WTC11 (cell line): ENCODE measurements at regions not wholly inside any gene's neighbourhood (a gene's known extent, or its start where the extent isn't known, plus 50 kb on each side); places are given as distances from the start of the nearest gene placed in this dataset.

ENCODE experiments used
- ATAC-seq: fragments of 200-7000 bp; cut with Tn5 transposase; 2 replicates; pipeline ENCODE4 v1.10.0; 2021; ENCODE audit warnings: mild to moderate bottlenecking, moderate library complexity
- CTCF ChIA-PET: fragments of 300-600 bp; sonication (Branson Sonifier 250); formaldehyde crosslinking; loops from one replicate; lab custom pipeline; 2021; ENCODE audit warnings: antibody characterized with exemption; lab: Charles Lee
- POLR2A ChIA-PET: fragments of 350-600 bp; sonication (Branson Sonifier 250); formaldehyde crosslinking; loops from one replicate; lab custom pipeline; 2021; ENCODE audit warnings: antibody characterized with exemption; lab: Charles Lee
- DNase-seq: peaks from one replicate; pipeline ENCODE4 v3.0.0; 2021; ENCODE audit warnings: low spot score
- H3K27ac Mint-ChIP-seq: 2 replicates; pipeline ENCODE4 v1.8.0; 2021; ENCODE audit warnings: mixed read lengths
- H3K27me3 Mint-ChIP-seq: 2 replicates; pipeline ENCODE4 v1.8.0; 2021; ENCODE audit warnings: low read depth, mild to moderate bottlenecking, moderate library complexity, mixed read lengths
- H3K36me3 Mint-ChIP-seq: 2 replicates; pipeline ENCODE4 v1.8.0; 2021; ENCODE audit warnings: mixed read lengths
- H3K4me1 Mint-ChIP-seq: 2 replicates; pipeline ENCODE4 v1.8.0; 2022; ENCODE audit warnings: mixed read lengths
- H3K4me3 Mint-ChIP-seq: 2 replicates; pipeline ENCODE4 v1.8.0; 2021; ENCODE audit warnings: mild to moderate bottlenecking, moderate library complexity, mixed read lengths
- H3K9me3 Mint-ChIP-seq: 2 replicates; pipeline ENCODE4 v1.8.0; 2021; ENCODE audit warnings: mixed read lengths
- FOXJ3 ChIP-seq: sonication (generic); formaldehyde crosslinking; IDR thresholded peaks from 2 replicates; pipeline ENCODE4 v1.9.0; 2021; ENCODE audit warnings: missing genetic modification reagents, mild to moderate bottlenecking, borderline replicate concordance
- FOXK1 ChIP-seq: sonication (generic); formaldehyde crosslinking; IDR thresholded peaks from 2 replicates; pipeline ENCODE4 v1.8.0; 2022; ENCODE audit warnings: mild to moderate bottlenecking, moderate library complexity, missing genetic modification reagents
- JAZF1 ChIP-seq: fragments of 250-450 bp; sonication (Bioruptor Pico); IDR thresholded peaks from 2 replicates; pipeline ENCODE4 v1.9.0; 2021; ENCODE audit warnings: moderate library complexity, mild to moderate bottlenecking, inconsistent platforms
- NR3C1 ChIP-seq: sonication (generic); formaldehyde crosslinking; conservative IDR thresholded peaks from 2 replicates; pipeline ENCODE4 v1.8.1; 2023; ENCODE audit warnings: low read depth, mild to moderate bottlenecking, missing genetic modification reagents
- RORB ChIP-seq: fragments of 250-450 bp; sonication (Bioruptor Pico); IDR thresholded peaks from 2 replicates; pipeline ENCODE4 v1.9.0; 2021; ENCODE audit warnings: mild to moderate bottlenecking
- SOX15 ChIP-seq: fragments of 250-450 bp; sonication (Bioruptor Pico); IDR thresholded peaks from 2 replicates; pipeline ENCODE4 v1.9.0; 2021; ENCODE audit warnings: mild to moderate bottlenecking
- TEAD4 ChIP-seq: sonication (generic); formaldehyde crosslinking; IDR thresholded peaks from 2 replicates; pipeline ENCODE4 v1.8.0; 2022; ENCODE audit warnings: mild to moderate bottlenecking, missing genetic modification reagents
- ZNF219 ChIP-seq: sonication (generic); formaldehyde crosslinking; IDR thresholded peaks from 2 replicates; pipeline ENCODE4 v1.8.0; 2023; ENCODE audit warnings: missing genetic modification reagents, mild to moderate bottlenecking, borderline replicate concordance
- ZNF232 ChIP-seq: sonication (generic); formaldehyde crosslinking; IDR thresholded peaks from 2 replicates; pipeline ENCODE4 v1.8.0; 2022; ENCODE audit warnings: mild to moderate bottlenecking, missing genetic modification reagents
- ZNF317 ChIP-seq: sonication (generic); formaldehyde crosslinking; IDR thresholded peaks from 2 replicates; pipeline ENCODE4 v1.8.1; 2023; ENCODE audit warnings: low read depth, mild to moderate bottlenecking, moderate library complexity, missing genetic modification reagents, borderline replicate concordance
- ZNF416 ChIP-seq: fragments of 250-450 bp; sonication (Bioruptor Pico); IDR thresholded peaks from 2 replicates; pipeline ENCODE4 v1.9.0; 2021; ENCODE audit warnings: mild to moderate bottlenecking, inconsistent platforms
- TF ChIP-seq, protein P1 (sequence below): sonication (generic); formaldehyde crosslinking; IDR thresholded peaks from 2 replicates; pipeline ENCODE4 v1.8.0; 2023; ENCODE audit warnings: missing genetic modification reagents
- TF ChIP-seq, protein P2 (sequence below): sonication (generic); formaldehyde crosslinking; IDR thresholded peaks from 2 replicates; pipeline ENCODE4 v1.8.0; 2022; ENCODE audit warnings: mild to moderate bottlenecking, missing genetic modification reagents
- TF ChIP-seq, protein P3 (sequence below): fragments of 250-450 bp; sonication (Bioruptor Pico); IDR thresholded peaks from 2 replicates; pipeline ENCODE4 v2.1.2; 2022; ENCODE audit warnings: mild to moderate bottlenecking, moderate library complexity
- TF ChIP-seq, protein P4 (sequence below): sonication (generic); formaldehyde crosslinking; IDR thresholded peaks from 2 replicates; pipeline ENCODE4 v1.8.1; 2022; ENCODE audit warnings: mild to moderate bottlenecking, missing genetic modification reagents, moderate library complexity, borderline replicate concordance
- TF ChIP-seq, protein P5 (sequence below): fragments of 250-450 bp; sonication (Bioruptor Pico); IDR thresholded peaks from 2 replicates; pipeline ENCODE4 v1.9.0; 2021; ENCODE audit warnings: mild to moderate bottlenecking, borderline replicate concordance
- TF ChIP-seq, protein P6 (sequence below): fragments of 250-450 bp; sonication (Bioruptor Pico); conservative IDR thresholded peaks from 2 replicates; pipeline ENCODE4 v1.9.0; 2021; ENCODE audit warnings: mild to moderate bottlenecking
- TF ChIP-seq, protein P7 (sequence below): sonication (generic); formaldehyde crosslinking; IDR thresholded peaks from 2 replicates; pipeline ENCODE4 v1.8.0; 2022; ENCODE audit warnings: mild to moderate bottlenecking, missing genetic modification reagents
- TF ChIP-seq, protein P8 (sequence below): sonication (generic); formaldehyde crosslinking; IDR thresholded peaks from 2 replicates; pipeline ENCODE4 v1.8.1; 2022; ENCODE audit warnings: missing genetic modification reagents, borderline replicate concordance

DNA sequence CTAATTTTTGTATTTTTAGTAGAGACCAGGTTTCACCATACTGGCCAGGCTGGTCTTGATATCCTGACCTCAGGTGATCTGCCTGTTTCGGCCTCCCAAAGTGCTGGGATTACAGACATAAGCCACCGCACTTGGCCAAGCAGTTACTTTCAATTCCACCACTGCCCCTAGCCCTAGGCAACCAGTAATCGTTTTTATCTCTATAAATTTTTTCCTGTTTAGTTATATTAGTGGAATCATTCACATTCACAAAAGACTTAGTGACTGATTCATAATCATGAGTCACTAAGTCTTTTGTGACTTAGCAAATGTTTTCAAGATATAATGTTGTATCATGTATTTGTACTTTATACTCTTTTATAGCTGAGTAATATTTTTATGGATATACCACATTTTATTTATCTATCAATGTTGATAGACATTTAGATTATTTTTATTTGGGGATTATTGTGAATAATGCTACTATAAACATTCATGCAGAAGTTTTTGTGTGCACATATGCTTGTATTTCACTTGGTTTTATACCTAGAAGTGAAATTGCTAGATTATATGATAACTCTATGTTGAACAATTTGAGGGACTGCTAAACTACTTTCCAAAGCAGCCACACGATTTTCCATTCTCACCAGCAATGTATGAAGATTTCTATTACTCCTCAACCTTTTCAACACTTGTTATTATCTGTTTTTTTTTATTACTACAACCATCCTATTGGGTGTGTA is 421.4 kb upstream of the ID4 start:
- peaks cover 15% of the 10 kb centered on the region for H3K9me3 Mint-ChIP-seq
- no peak overlapping the region for H3K4me3 Mint-ChIP-seq
- ChIA-PET POLR2A (no interaction called here), CTCF (no interaction called here)
- ATAC-seq: no peak
- no peak for TF ChIP-seq ZNF416
- TF ChIP-seq, protein P1, sequence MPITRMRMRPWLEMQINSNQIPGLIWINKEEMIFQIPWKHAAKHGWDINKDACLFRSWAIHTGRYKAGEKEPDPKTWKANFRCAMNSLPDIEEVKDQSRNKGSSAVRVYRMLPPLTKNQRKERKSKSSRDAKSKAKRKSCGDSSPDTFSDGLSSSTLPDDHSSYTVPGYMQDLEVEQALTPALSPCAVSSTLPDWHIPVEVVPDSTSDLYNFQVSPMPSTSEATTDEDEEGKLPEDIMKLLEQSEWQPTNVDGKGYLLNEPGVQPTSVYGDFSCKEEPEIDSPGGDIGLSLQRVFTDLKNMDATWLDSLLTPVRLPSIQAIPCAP (CRISPR knock-in tag): no peak
- TF ChIP-seq ZNF317 (CRISPR knock-in tag): no peak
- TF ChIP-seq JAZF1 (CRISPR knock-in tag): no peak
- TF ChIP-seq, protein P2, sequence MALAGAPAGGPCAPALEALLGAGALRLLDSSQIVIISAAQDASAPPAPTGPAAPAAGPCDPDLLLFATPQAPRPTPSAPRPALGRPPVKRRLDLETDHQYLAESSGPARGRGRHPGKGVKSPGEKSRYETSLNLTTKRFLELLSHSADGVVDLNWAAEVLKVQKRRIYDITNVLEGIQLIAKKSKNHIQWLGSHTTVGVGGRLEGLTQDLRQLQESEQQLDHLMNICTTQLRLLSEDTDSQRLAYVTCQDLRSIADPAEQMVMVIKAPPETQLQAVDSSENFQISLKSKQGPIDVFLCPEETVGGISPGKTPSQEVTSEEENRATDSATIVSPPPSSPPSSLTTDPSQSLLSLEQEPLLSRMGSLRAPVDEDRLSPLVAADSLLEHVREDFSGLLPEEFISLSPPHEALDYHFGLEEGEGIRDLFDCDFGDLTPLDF (CRISPR knock-in tag): no peak
- TF ChIP-seq ZNF219 (CRISPR knock-in tag): no peak
- TF ChIP-seq FOXJ3 (CRISPR knock-in tag): no peak
- TF ChIP-seq, protein P3, sequence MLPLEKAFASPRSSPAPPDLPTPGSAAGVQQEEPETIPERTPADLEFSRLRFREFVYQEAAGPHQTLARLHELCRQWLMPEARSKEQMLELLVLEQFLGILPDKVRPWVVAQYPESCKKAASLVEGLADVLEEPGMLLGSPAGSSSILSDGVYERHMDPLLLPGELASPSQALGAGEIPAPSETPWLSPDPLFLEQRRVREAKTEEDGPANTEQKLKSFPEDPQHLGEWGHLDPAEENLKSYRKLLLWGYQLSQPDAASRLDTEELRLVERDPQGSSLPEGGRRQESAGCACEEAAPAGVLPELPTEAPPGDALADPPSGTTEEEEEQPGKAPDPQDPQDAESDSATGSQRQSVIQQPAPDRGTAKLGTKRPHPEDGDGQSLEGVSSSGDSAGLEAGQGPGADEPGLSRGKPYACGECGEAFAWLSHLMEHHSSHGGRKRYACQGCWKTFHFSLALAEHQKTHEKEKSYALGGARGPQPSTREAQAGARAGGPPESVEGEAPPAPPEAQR (CRISPR knock-in tag): no peak
- TF ChIP-seq, protein P4, sequence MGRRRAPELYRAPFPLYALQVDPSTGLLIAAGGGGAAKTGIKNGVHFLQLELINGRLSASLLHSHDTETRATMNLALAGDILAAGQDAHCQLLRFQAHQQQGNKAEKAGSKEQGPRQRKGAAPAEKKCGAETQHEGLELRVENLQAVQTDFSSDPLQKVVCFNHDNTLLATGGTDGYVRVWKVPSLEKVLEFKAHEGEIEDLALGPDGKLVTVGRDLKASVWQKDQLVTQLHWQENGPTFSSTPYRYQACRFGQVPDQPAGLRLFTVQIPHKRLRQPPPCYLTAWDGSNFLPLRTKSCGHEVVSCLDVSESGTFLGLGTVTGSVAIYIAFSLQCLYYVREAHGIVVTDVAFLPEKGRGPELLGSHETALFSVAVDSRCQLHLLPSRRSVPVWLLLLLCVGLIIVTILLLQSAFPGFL: no peak
- no peak for TF ChIP-seq NR3C1 (CRISPR knock-in tag)
- no peak for TF ChIP-seq SOX15 (CRISPR knock-in tag)
- TF ChIP-seq, protein P5, sequence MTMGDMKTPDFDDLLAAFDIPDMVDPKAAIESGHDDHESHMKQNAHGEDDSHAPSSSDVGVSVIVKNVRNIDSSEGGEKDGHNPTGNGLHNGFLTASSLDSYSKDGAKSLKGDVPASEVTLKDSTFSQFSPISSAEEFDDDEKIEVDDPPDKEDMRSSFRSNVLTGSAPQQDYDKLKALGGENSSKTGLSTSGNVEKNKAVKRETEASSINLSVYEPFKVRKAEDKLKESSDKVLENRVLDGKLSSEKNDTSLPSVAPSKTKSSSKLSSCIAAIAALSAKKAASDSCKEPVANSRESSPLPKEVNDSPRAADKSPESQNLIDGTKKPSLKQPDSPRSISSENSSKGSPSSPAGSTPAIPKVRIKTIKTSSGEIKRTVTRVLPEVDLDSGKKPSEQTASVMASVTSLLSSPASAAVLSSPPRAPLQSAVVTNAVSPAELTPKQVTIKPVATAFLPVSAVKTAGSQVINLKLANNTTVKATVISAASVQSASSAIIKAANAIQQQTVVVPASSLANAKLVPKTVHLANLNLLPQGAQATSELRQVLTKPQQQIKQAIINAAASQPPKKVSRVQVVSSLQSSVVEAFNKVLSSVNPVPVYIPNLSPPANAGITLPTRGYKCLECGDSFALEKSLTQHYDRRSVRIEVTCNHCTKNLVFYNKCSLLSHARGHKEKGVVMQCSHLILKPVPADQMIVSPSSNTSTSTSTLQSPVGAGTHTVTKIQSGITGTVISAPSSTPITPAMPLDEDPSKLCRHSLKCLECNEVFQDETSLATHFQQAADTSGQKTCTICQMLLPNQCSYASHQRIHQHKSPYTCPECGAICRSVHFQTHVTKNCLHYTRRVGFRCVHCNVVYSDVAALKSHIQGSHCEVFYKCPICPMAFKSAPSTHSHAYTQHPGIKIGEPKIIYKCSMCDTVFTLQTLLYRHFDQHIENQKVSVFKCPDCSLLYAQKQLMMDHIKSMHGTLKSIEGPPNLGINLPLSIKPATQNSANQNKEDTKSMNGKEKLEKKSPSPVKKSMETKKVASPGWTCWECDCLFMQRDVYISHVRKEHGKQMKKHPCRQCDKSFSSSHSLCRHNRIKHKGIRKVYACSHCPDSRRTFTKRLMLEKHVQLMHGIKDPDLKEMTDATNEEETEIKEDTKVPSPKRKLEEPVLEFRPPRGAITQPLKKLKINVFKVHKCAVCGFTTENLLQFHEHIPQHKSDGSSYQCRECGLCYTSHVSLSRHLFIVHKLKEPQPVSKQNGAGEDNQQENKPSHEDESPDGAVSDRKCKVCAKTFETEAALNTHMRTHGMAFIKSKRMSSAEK (CRISPR knock-in tag): no peak
- TF ChIP-seq, protein P6, sequence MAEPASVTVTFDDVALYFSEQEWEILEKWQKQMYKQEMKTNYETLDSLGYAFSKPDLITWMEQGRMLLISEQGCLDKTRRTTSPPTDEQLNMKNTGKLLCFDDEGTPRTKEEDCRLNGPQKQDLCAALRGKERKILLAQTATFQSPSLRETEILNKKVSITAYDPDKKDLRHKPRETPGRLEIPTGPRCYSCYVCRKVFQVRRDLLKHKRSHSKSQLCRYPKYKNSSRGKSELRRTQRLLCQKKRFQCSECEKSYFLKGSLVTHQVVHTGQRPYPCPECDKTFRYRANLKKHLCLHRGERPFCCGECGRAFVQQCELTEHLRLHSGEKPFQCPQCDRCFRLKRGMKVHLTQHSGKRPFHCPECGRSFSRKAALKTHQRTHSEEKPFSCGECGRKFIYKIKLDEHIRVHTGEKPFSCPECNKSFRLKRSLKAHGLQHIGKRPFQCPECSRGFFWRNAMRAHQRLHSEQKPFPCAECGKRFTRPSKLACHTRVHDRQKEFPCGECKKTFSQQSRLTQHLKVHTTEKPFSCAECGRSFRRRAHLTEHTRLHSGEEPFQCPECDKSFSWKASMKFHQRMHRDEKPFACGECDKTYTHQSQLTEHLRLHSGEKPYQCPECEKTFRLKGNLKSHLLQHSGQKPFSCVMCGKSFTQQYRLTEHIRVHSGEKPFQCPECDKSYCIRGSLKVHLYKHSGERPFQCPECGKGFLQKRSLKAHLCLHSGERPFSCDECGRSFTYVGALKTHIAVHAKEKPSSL (CRISPR knock-in tag): no peak
- TF ChIP-seq, protein P7, sequence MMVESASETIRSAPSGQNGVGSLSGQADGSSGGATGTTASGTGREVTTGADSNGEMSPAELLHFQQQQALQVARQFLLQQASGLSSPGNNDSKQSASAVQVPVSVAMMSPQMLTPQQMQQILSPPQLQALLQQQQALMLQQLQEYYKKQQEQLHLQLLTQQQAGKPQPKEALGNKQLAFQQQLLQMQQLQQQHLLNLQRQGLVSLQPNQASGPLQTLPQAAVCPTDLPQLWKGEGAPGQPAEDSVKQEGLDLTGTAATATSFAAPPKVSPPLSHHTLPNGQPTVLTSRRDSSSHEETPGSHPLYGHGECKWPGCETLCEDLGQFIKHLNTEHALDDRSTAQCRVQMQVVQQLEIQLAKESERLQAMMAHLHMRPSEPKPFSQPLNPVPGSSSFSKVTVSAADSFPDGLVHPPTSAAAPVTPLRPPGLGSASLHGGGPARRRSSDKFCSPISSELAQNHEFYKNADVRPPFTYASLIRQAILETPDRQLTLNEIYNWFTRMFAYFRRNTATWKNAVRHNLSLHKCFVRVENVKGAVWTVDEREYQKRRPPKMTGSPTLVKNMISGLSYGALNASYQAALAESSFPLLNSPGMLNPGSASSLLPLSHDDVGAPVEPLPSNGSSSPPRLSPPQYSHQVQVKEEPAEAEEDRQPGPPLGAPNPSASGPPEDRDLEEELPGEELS (CRISPR knock-in tag): no peak
- no peak for TF ChIP-seq FOXK1 (CRISPR knock-in tag)
- TF ChIP-seq, protein P8, sequence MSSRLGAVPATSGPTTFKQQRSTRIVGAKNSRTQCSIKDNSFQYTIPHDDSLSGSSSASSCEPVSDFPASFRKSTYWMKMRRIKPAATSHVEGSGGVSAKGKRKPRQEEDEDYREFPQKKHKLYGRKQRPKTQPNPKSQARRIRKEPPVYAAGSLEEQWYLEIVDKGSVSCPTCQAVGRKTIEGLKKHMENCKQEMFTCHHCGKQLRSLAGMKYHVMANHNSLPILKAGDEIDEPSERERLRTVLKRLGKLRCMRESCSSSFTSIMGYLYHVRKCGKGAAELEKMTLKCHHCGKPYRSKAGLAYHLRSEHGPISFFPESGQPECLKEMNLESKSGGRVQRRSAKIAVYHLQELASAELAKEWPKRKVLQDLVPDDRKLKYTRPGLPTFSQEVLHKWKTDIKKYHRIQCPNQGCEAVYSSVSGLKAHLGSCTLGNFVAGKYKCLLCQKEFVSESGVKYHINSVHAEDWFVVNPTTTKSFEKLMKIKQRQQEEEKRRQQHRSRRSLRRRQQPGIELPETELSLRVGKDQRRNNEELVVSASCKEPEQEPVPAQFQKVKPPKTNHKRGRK: no peak
- no peak for TF ChIP-seq TEAD4 (CRISPR knock-in tag)
- no peak for TF ChIP-seq ZNF232 (CRISPR knock-in tag)
- TF ChIP-seq RORB: no peak
- H3K27me3 Mint-ChIP-seq: no peaks in the 10 kb centered on the region
- no peak for DNase-seq
- no peaks in the 10 kb centered on the region for H3K4me1 Mint-ChIP-seq
- H3K27ac Mint-ChIP-seq: no peak overlapping the region
- no peaks in the 10 kb centered on the region for H3K36me3 Mint-ChIP-seq
